Loucy (cell line): ENCODE measurements at regions not wholly inside any gene's neighbourhood (a gene's known extent, or its start where the extent isn't known, plus 50 kb on each side); places are given as distances from the start of the nearest gene placed in this dataset.

Experiments
- H2AFZ ChIP-seq: fragments of 200-600 bp; sonication (generic); 2 replicates; pipeline ENCODE4 v1.6.0; 2016; ENCODE audit warnings: antibody characterized with exemption, mild to moderate bottlenecking, low read length, moderate library complexity
- H3F3A ChIP-seq: fragments of 200-600 bp; 2 replicates; pipeline ENCODE4 v1.6.0; 2016; ENCODE audit warnings: antibody characterized with exemption, low read depth, mild to moderate bottlenecking
- H3K27me3 ChIP-seq: fragments of 200-600 bp; sonication (generic); 2 replicates; pipeline ENCODE4 v1.6.1; 2014; ENCODE audit warnings: low read length, mild to moderate bottlenecking; ENCODE audit not compliant: insufficient read depth, poor library complexity, severe bottlenecking
- H3K36me3 ChIP-seq: fragments of 200-600 bp; sonication (generic); 2 replicates; pipeline ENCODE4 v1.6.1; 2016; ENCODE audit warnings: low read length; ENCODE audit not compliant: insufficient read depth
- H3K4me1 ChIP-seq: fragments of 200-600 bp; sonication (generic); 2 replicates; pipeline ENCODE4 v1.5.1; 2014; ENCODE audit warnings: low read length, mild to moderate bottlenecking; ENCODE audit not compliant: insufficient read depth, poor library complexity, severe bottlenecking
- H3K4me2 ChIP-seq: fragments of 200-600 bp; sonication (generic); 2 replicates; pipeline ENCODE4 v1.6.0; 2014; ENCODE audit warnings: antibody characterized with exemption, low read length, low read depth, mild to moderate bottlenecking; ENCODE audit not compliant: poor library complexity, severe bottlenecking
- H3K4me3 ChIP-seq: fragments of 200-600 bp; sonication (generic); 2 replicates; pipeline ENCODE4 v1.5.1; 2014; ENCODE audit warnings: low read length, mild to moderate bottlenecking, mixed read lengths; ENCODE audit not compliant: poor library complexity, severe bottlenecking
- H3K79me2 ChIP-seq: fragments of 200-600 bp; sonication (generic); 2 replicates; pipeline ENCODE4 v1.6.1; 2014; ENCODE audit warnings: low read length; ENCODE audit not compliant: insufficient read depth
- H3K9ac ChIP-seq: fragments of 200-600 bp; sonication (generic); 2 replicates; pipeline ENCODE4 v1.6.0; 2014; ENCODE audit warnings: mild to moderate bottlenecking, low read depth, low read length, moderate library complexity; ENCODE audit not compliant: poor library complexity, severe bottlenecking
- H3K9me2 ChIP-seq: fragments of 200-600 bp; sonication (generic); replicated peaks from 2 replicates; pipeline ENCODE4 v1.6.1; 2016; ENCODE audit warnings: low read depth, low read length, mixed read lengths
- H3K9me3 ChIP-seq: fragments of 200-600 bp; sonication (generic); 2 replicates; pipeline ENCODE4 v1.6.1; 2014; ENCODE audit warnings: mild to moderate bottlenecking, antibody characterized with exemption, low read length, low read depth; ENCODE audit not compliant: insufficient read depth
- H4K20me1 ChIP-seq: fragments of 200-600 bp; sonication (generic); 2 replicates; pipeline ENCODE4 v1.6.0; 2014; ENCODE audit warnings: antibody characterized with exemption, low read length, mild to moderate bottlenecking; ENCODE audit not compliant: insufficient read depth, poor library complexity, severe bottlenecking
- CTCF ChIP-seq: fragments of 200-600 bp; sonication (generic); conservative IDR thresholded peaks from 2 replicates; pipeline ENCODE4 v1.5.1; 2014; ENCODE audit warnings: mild to moderate bottlenecking, antibody characterized with exemption, low read length
- EZH2phosphoT487 ChIP-seq: fragments of 200-600 bp; IDR thresholded peaks from 2 replicates; pipeline ENCODE4 v1.6.1; 2018; ENCODE audit warnings: antibody characterized with exemption, mild to moderate bottlenecking, moderate library complexity, borderline replicate concordance

DNA sequence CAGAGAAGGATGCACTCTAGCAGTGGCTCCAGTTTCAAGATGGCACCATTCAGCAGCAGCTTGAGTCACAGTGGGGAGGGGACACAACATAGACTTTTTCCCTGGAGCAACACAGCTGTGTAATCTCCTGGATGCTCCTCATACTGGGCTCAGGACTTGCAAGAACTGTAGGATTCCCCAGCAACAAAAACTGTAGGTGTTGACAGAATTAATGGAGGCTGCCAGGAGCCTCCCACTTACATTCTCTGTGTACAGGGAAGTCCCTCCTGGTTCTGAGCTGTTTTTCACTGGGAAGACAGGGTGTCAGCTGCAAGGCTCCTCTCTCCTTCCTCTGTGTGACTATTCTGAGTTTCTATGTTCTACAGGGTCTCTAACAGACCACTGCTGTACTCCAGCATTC, 217.9 kb downstream of the KIF21A start:
- H4K20me1 ChIP-seq = no peaks in the 10 kb centered on the region
- H3K4me2 ChIP-seq = no peak overlapping the region
- H3K27me3 ChIP-seq = no peaks in the 10 kb centered on the region
- H2AFZ ChIP-seq = no peak overlapping the region
- no peaks in the 10 kb centered on the region for H3F3A ChIP-seq
- H3K9me2 ChIP-seq = no peaks in the 10 kb centered on the region
- no peaks in the 10 kb centered on the region; the same call in 1 of the 2 replicates for H3K9me3 ChIP-seq
- H3K4me1 ChIP-seq = no peaks in the 10 kb centered on the region
- H3K36me3 ChIP-seq = no peaks in the 10 kb centered on the region
- no peak overlapping the region for H3K9ac ChIP-seq
- TF ChIP-seq EZH2phosphoT487 (no peak), CTCF (no peak)
- no peak overlapping the region for H3K4me3 ChIP-seq
- no peaks in the 10 kb centered on the region for H3K79me2 ChIP-seq

- Histone ChIP-seq H3K4me2 (no peak overlapping the region), H3K79me2 (no peaks in the 10 kb centered on the region), H3K9ac (no peak overlapping the region), H2AFZ (no peak overlapping the region), H3K27me3 (no peaks in the 10 kb centered on the region), H3F3A (no peaks in the 10 kb centered on the region), H3K9me2 (no peaks in the 10 kb centered on the region), H4K20me1 (no peaks in the 10 kb centered on the region), H3K4me1 (no peaks in the 10 kb centered on the region), H3K9me3 (no peaks in the 10 kb centered on the region), H3K4me3 (no peak overlapping the region), H3K36me3 (no peaks in the 10 kb centered on the region)
- TF ChIP-seq EZH2phosphoT487 = no peak
- TF ChIP-seq CTCF = no peak
Measured at GRCh38 chr12:39205969-39206368, 237.0 kb downstream of the KIF21A start.

DNA sequence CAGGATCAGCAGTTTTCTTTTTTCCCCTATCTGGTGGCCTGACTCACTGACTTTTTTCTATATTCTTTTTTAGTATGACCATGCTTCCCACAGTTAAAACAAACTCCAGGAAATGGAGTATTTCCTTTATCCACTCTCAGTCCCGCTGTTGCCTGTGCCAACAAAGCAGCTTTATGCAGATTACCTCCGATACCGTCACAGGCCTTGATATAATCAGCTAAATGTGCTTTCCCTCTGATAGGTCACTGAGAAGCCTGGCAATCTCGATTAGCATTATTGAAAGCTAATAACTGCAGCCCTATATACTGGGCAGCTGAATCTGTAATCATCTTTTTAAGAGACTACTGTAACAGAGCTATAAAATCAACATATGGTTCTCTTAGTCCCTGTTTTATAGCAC, 243.6 kb downstream of the KIF21A start:
- Histone ChIP-seq H3K9me3 (no peaks in the 10 kb centered on the region), H3K9me2 (no peaks in the 10 kb centered on the region), H3K4me3 (no peak overlapping the region), H4K20me1 (no peaks in the 10 kb centered on the region), H3K27me3 (no peaks in the 10 kb centered on the region), H3K4me2 (no peak overlapping the region), H3K9ac (no peak overlapping the region), H2AFZ (no peak overlapping the region), H3K79me2 (no peaks in the 10 kb centered on the region), H3K4me1 (no peaks in the 10 kb centered on the region), H3K36me3 (no peaks in the 10 kb centered on the region), H3F3A (no peaks in the 10 kb centered on the region)
- TF ChIP-seq CTCF (no peak), EZH2phosphoT487 (no peak)
